CD4-positive, CD25-positive, alpha-beta regulatory T cell (primary cell): ENCODE measurements at regions not wholly inside any gene's neighbourhood (a gene's known extent, or its start where the extent isn't known, plus 50 kb on each side); places are given as distances from the start of the nearest gene placed in this dataset.

Source experiments
- ATAC-seq, 2 donors: fragments of 150-1000 bp; cut with Tn5 transposase; one replicate each; pipeline ENCODE4 v1.10.0; 2021; ENCODE audit warnings: low read depth in 2 of 2, moderate number of reproducible peaks in 2 of 2, moderate library complexity in 1 of 2
- DNase-seq, 3 donors: peaks; one replicate each; pipeline versions ENCODE4 v3.0.0 to v3.0.0-alpha.2; 2012 to 2022; ENCODE audit warnings: mixed read lengths in 1 of 3
- H3K27ac ChIP-seq: one replicate; pipeline ENCODE4 v1.7.0; 2013; ENCODE audit warnings: mild to moderate bottlenecking, low read length; ENCODE audit not compliant: insufficient read depth, poor library complexity, severe bottlenecking
- H3K27me3 ChIP-seq: one replicate; pipeline ENCODE4 v1.7.0; 2013; ENCODE audit warnings: low read length; ENCODE audit not compliant: control insufficient read depth, insufficient read depth
- H3K36me3 ChIP-seq: one replicate; pipeline ENCODE4 v1.7.0; 2013; ENCODE audit warnings: mild to moderate bottlenecking, low read length, moderate library complexity; ENCODE audit not compliant: control insufficient read depth, insufficient read depth
- H3K4me1 ChIP-seq: 2 replicates; pipeline ENCODE4 v1.7.0; 2013; ENCODE audit warnings: mild to moderate bottlenecking, low read length; ENCODE audit not compliant: insufficient read depth, control insufficient read depth, poor library complexity, severe bottlenecking
- H3K4me3 ChIP-seq: one replicate; pipeline ENCODE4 v1.7.0; 2013; ENCODE audit warnings: low read depth, mild to moderate bottlenecking, low read length, moderate library complexity
- H3K9me3 ChIP-seq, 2 experiments: 1 replicate in 1 of 2; 2 replicates in 1 of 2; pipeline ENCODE4 v1.7.0; 2013; ENCODE audit warnings: low read length in 2 of 2, mild to moderate bottlenecking in 1 of 2, moderate library complexity in 1 of 2; ENCODE audit not compliant: control insufficient read depth in 2 of 2
- H3K27ac Mint-ChIP-seq, 3 donors: one replicate each; pipeline ENCODE4 v1.8.0; 2020 to 2022; ENCODE audit warnings: mild to moderate bottlenecking in 3 of 3, mixed read lengths in 3 of 3, moderate library complexity in 2 of 3
- H3K27me3 Mint-ChIP-seq: one replicate; pipeline ENCODE4 v1.8.0; 2022; ENCODE audit warnings: mild to moderate bottlenecking, mixed read lengths
- H3K36me3 Mint-ChIP-seq: one replicate; pipeline ENCODE4 v1.8.0; 2020; ENCODE audit warnings: mixed read lengths
- H3K4me1 Mint-ChIP-seq, 4 donors: one replicate each; pipeline ENCODE4 v1.8.0; 2020 to 2022; ENCODE audit warnings: mixed read lengths in 4 of 4, mild to moderate bottlenecking in 1 of 4
- H3K4me3 Mint-ChIP-seq, 4 donors: one replicate each; pipeline ENCODE4 v1.8.0; 2020 to 2022; ENCODE audit warnings: mild to moderate bottlenecking in 4 of 4, mixed read lengths in 4 of 4, moderate library complexity in 3 of 4
- H3K9me3 Mint-ChIP-seq, 7 donors: one replicate each; pipeline ENCODE4 v1.8.0; 2020 to 2022; ENCODE audit warnings: mixed read lengths in 7 of 7, mild to moderate bottlenecking in 3 of 7, moderate library complexity in 2 of 7

DNA sequence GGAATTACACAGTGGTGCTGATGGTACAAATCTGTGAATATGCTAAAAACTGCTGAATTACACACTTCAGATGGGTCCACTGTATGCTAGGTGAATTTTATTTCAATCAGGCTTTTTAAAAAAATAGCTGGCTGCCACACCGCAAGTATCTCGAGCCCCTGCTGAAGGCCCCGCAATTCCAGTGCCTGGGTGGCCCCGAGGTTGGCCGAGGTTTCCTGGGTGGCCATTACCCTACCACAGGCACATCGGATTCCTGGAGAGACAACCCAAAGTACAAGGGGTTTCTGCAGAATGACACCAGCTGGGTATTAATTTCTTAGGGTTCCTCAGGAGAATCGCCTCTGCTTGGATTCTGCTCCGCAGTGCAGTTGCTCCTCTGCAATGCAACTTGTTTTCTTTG lies 127.8 kb downstream of the C16orf95 start:
- no peaks in the 10 kb centered on the region for H3K36me3 Mint-ChIP-seq
- no peak overlapping the region for H3K27ac Mint-ChIP-seq
- H3K4me3 ChIP-seq, result no peak overlapping the region
- no peak overlapping the region for H3K4me3 Mint-ChIP-seq
- H3K36me3 ChIP-seq, result no peaks in the 10 kb centered on the region
- no peaks in the 10 kb centered on the region for H3K9me3 ChIP-seq
- no peak overlapping the region for H3K27ac ChIP-seq
- H3K4me1 ChIP-seq, result no peaks in the 10 kb centered on the region
- ATAC-seq, result no peak
- H3K27me3 ChIP-seq, result no peaks in the 10 kb centered on the region
- peaks cover 0 to 6% (median 3%) of the 10 kb centered on the region in 7 donors for H3K9me3 Mint-ChIP-seq
- H3K4me1 Mint-ChIP-seq, result no peaks in the 10 kb centered on the region
- no peak for DNase-seq
- H3K27me3 Mint-ChIP-seq, result no peaks in the 10 kb centered on the region

DNA sequence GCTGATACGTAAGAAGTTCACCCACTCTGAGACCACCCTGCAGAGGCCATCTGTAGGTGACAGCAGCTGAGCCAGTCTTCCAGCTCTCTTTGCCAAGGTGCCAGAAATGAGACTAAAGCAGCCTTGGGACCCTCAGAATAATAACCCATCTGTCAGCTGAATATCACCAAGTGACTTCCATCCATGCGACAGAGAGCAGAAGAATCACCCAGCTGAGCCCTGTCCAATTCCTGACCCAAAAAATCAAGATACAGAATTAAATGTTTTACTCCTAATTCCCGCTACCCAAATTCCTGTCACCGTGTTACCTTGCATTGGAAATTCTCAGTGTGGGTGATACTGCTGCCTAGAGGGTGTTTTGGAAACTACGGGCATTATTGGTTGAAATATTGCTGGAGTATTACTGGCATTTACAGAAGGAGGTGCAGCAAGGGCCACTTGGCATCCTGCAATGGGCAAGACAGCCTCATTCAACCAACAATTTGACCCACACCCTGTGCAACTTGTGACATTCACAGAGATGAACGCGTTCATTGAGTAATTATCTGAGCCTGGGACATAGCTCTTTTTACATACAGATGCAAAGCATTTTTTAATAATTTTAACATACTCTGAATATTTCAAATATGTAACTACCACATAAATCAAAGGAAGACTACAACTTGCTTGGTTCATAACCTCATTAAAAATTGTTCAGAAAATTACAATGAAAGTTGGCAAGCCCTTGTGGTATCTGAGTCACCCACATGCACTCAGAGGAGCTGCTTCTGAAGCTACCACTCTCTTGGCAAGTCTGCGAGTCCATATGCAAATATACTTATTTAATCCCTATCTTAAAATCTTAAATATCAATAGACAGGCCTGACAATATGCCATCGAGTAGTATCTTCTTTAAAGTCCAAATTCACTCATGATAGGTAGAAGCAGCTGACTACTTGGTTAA lies 126.6 kb downstream of the C16orf95 start:
- H3K27ac Mint-ChIP-seq, result no peak overlapping the region
- no peaks in the 10 kb centered on the region for H3K9me3 ChIP-seq
- no peak for DNase-seq
- H3K36me3 Mint-ChIP-seq, result no peaks in the 10 kb centered on the region
- no peaks in the 10 kb centered on the region for H3K4me1 Mint-ChIP-seq
- H3K4me3 ChIP-seq, result no peak overlapping the region
- no peaks in the 10 kb centered on the region for H3K27me3 Mint-ChIP-seq
- H3K36me3 ChIP-seq, result no peaks in the 10 kb centered on the region
- H3K27ac ChIP-seq, result no peak overlapping the region
- no peaks in the 10 kb centered on the region for H3K27me3 ChIP-seq
- peaks cover 0 to 6% (median 3%) of the 10 kb centered on the region in 7 donors for H3K9me3 Mint-ChIP-seq
- ATAC-seq, result no peak
- H3K4me1 ChIP-seq, result no peaks in the 10 kb centered on the region
- H3K4me3 Mint-ChIP-seq, result no peak overlapping the region

DNA sequence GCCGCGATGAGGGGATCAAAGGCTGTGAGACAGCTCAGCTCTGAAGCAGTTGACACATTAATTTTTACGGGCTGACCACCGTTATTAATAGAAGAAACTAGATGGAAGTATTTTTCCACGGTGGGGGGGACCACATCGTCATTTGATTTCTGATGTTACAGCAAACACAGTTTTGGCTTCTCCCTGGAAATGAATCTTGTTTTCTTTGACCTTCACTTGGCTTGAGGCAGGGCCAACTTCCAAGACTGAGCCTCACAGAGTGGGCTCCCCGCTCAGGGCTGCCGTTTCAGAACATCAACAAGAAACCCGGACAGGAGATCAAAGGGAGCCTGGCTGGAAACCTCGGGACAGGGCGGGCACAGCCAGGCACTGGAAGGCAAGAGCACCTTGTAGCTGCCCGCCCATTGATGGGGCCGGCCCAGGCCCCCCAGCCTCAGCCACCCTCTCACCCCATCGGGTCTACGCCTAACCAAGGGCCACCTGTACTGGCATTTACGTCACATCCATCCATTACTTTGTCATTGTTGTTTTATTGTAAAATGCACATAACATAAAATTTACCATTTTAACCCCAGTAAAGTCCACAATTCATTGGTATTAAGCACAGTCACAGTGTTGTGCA lies 124.6 kb downstream of the C16orf95 start:
- DNase-seq (no peak), ATAC-seq (no peak)
- no peaks in the 10 kb centered on the region for H3K36me3 Mint-ChIP-seq
- peaks cover 0 to 6% (median 0%) of the 10 kb centered on the region in 7 donors for H3K9me3 Mint-ChIP-seq
- Histone ChIP-seq H3K27ac (no peak overlapping the region), H3K36me3 (no peaks in the 10 kb centered on the region), H3K9me3 (no peaks in the 10 kb centered on the region), H3K27me3 (no peaks in the 10 kb centered on the region), H3K4me3 (no peak overlapping the region), H3K4me1 (no peaks in the 10 kb centered on the region)
- no peak overlapping the region for H3K27ac Mint-ChIP-seq
- H3K27me3 Mint-ChIP-seq, result no peaks in the 10 kb centered on the region
- H3K4me1 Mint-ChIP-seq, result no peaks in the 10 kb centered on the region
- H3K4me3 Mint-ChIP-seq, result no peak overlapping the region

DNA sequence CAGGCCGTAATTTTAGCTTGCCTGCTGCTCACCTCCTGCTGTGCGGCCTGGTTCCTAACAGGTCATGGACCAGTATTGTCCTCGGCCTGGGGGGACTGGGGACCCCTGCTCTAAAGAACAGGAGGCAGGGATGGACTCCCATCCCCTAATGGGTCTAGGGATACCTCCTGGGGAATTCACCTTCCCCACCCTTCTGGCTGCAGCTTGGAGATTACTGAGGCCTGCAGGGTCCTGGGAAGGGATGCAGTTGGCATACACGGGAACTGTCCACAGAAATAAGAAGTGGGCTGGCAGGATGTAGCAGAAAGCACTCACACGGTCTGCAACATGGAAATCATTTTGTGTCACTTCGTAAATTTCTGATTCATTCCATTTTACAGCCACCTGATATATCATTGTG lies 123.0 kb downstream of the C16orf95 start:
- H3K9me3 ChIP-seq, result no peaks in the 10 kb centered on the region
- Mint-ChIP-seq H3K9me3 (peaks cover 0 to 6% (median 0%) of the 10 kb centered on the region in 7 donors), H3K27me3 (no peaks in the 10 kb centered on the region), H3K4me1 (no peaks in the 10 kb centered on the region), H3K27ac (no peak overlapping the region), H3K36me3 (no peaks in the 10 kb centered on the region), H3K4me3 (no peak overlapping the region)
- H3K27ac ChIP-seq, result no peak overlapping the region
- no peaks in the 10 kb centered on the region for H3K27me3 ChIP-seq
- ATAC-seq (no peak), DNase-seq (no peak)
- no peaks in the 10 kb centered on the region for H3K4me1 ChIP-seq
- H3K4me3 ChIP-seq, result no peak overlapping the region
- no peaks in the 10 kb centered on the region for H3K36me3 ChIP-seq

- Mint-ChIP-seq H3K4me1 (no peaks in the 10 kb centered on the region), H3K27ac (no peak overlapping the region), H3K27me3 (peaks cover 6% of the 10 kb centered on the region), H3K4me3 (no peak overlapping the region), H3K9me3 (peaks cover 0 to 5% (median 0%) of the 10 kb centered on the region in 7 donors), H3K36me3 (no peaks in the 10 kb centered on the region)
- Histone ChIP-seq H3K27me3 (no peaks in the 10 kb centered on the region), H3K36me3 (no peaks in the 10 kb centered on the region), H3K4me3 (no peak overlapping the region), H3K9me3 (no peaks in the 10 kb centered on the region), H3K4me1 (no peaks in the 10 kb centered on the region), H3K27ac (no peak overlapping the region)
- DNase-seq, result no peak
- no peak for ATAC-seq
Measured at GRCh38 chr16:87195161-87195560, 122.0 kb downstream of the C16orf95 start.

DNA sequence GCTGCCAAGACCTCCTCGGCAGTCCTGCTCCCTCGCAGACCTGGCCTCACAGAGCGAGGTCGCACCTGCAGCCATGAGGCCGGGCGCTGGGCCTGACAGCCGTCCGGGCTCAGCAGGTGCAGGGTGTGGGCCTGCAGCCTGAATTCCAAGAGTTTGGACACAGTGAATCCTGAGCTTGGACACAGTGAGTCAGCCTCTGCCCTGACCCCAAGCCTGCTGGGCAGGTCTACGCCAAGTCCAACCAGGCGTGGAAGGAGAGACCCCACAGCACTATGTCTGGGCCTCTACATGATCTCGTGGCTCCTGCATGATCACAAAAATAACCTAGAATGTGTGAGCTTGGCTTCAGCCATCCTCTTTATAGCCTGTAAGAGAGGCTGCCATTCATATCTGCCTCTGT lies 121.0 kb downstream of the C16orf95 start:
- Mint-ChIP-seq H3K27me3 (peaks cover 6% of the 10 kb centered on the region), H3K4me1 (no peaks in the 10 kb centered on the region), H3K4me3 (no peak overlapping the region), H3K36me3 (no peaks in the 10 kb centered on the region), H3K27ac (no peak overlapping the region), H3K9me3 (peaks cover 0 to 1% (median 0%) of the 10 kb centered on the region in 7 donors)
- no peaks in the 10 kb centered on the region for H3K36me3 ChIP-seq
- H3K27me3 ChIP-seq, result no peaks in the 10 kb centered on the region
- H3K4me1 ChIP-seq, result no peaks in the 10 kb centered on the region
- ATAC-seq, result no peak
- DNase-seq, result no peak
- H3K4me3 ChIP-seq, result no peak overlapping the region
- H3K27ac ChIP-seq, result no peak overlapping the region
- H3K9me3 ChIP-seq, result no peaks in the 10 kb centered on the region

DNA sequence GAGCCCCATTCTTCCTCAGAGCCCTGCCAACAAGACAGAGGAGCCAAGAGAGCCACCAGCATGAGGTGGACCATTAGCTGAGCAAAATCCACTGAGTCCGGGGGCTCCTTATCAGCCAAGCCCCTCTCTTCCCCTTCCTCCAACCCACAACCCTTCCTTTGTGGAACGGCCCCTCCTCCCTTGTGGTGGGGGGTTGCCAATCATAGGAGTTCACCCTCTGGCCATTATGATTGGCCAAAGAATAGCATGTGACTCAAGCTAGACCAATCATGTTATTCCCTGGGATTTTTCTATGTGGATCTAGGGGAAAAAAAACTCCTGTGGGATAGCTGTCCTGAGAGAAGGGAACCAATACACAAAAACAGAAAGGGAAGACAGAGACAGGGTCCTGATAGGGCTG lies 120.5 kb downstream of the C16orf95 start:
- no peaks in the 10 kb centered on the region for H3K36me3 Mint-ChIP-seq
- Histone ChIP-seq H3K9me3 (no peaks in the 10 kb centered on the region), H3K36me3 (no peaks in the 10 kb centered on the region), H3K4me1 (no peaks in the 10 kb centered on the region), H3K4me3 (no peak overlapping the region), H3K27me3 (no peaks in the 10 kb centered on the region), H3K27ac (no peak overlapping the region)
- no peak overlapping the region for H3K27ac Mint-ChIP-seq
- H3K4me3 Mint-ChIP-seq, result no peak overlapping the region
- ATAC-seq (no peak), DNase-seq (no peak)
- peaks cover 6% of the 10 kb centered on the region for H3K27me3 Mint-ChIP-seq
- peaks cover 0 to 1% (median 0%) of the 10 kb centered on the region in 7 donors for H3K9me3 Mint-ChIP-seq
- no peaks in the 10 kb centered on the region for H3K4me1 Mint-ChIP-seq
